BLaER1 (cell line): ENCODE measurements at regions not wholly inside any gene's neighbourhood (a gene's known extent, or its start where the extent isn't known, plus 50 kb on each side); places are given as distances from the start of the nearest gene placed in this dataset.

Experiments used
- H3K27ac ChIP-seq: shearing (Covaris generic); formaldehyde crosslinking; 2 replicates; pipeline ENCODE4 v1.8.1; 2022
- H3K27me3 ChIP-seq: shearing (Covaris generic); formaldehyde crosslinking; 2 replicates; pipeline ENCODE4 v1.8.1; 2022
- H3K36me3 ChIP-seq: shearing (Covaris generic); formaldehyde crosslinking; 2 replicates; pipeline ENCODE4 v1.8.1; 2022
- H3K4me1 ChIP-seq: shearing (Covaris generic); formaldehyde crosslinking; 2 replicates; pipeline ENCODE4 v1.8.1; 2022
- H3K4me2 ChIP-seq: shearing (Covaris generic); formaldehyde crosslinking; 2 replicates; pipeline ENCODE4 v1.8.1; 2022
- H3K4me3 ChIP-seq: shearing (Covaris generic); formaldehyde crosslinking; 2 replicates; pipeline ENCODE4 v1.8.1; 2022
- H3K9ac ChIP-seq: shearing (Covaris generic); formaldehyde crosslinking; 2 replicates; pipeline ENCODE4 v1.8.1; 2022
- H3K9me3 ChIP-seq: shearing (Covaris generic); formaldehyde crosslinking; 2 replicates; pipeline ENCODE4 v1.8.1; 2022
- H4K20me1 ChIP-seq: shearing (Covaris generic); formaldehyde crosslinking; 2 replicates; pipeline ENCODE4 v1.8.1; 2022
- Cebpa-rat ChIP-seq: shearing (Covaris generic); IDR thresholded peaks from 2 replicates; pipeline ENCODE4 v1.8.1; 2022

GRCh38 chr4:153075836-153076518 is 128.3 kb upstream of the TRIM2 start:
- no peaks in the 10 kb centered on the region for H4K20me1 ChIP-seq
- no peak overlapping the region for H3K4me2 ChIP-seq
- no peak overlapping the region for H3K9ac ChIP-seq
- peaks cover 22% of the 10 kb centered on the region for H3K4me1 ChIP-seq
- H3K4me3 ChIP-seq, result no peak overlapping the region
- no peaks in the 10 kb centered on the region for H3K27me3 ChIP-seq
- H3K27ac ChIP-seq, result no peak overlapping the region
- H3K36me3 ChIP-seq, result no peaks in the 10 kb centered on the region
- TF ChIP-seq Cebpa-rat, result no peak
- peaks cover 6% of the 10 kb centered on the region for H3K9me3 ChIP-seq

GRCh38 chr4:153076861-153077260 is 127.4 kb upstream of the TRIM2 start:
- Histone ChIP-seq H3K4me2 (no peak overlapping the region), H3K27ac (no peak overlapping the region), H3K36me3 (no peaks in the 10 kb centered on the region), H3K9ac (no peak overlapping the region), H3K4me3 (no peak overlapping the region), H4K20me1 (no peaks in the 10 kb centered on the region), H3K9me3 (no peaks in the 10 kb centered on the region), H3K27me3 (no peaks in the 10 kb centered on the region), H3K4me1 (peaks cover 31% of the 10 kb centered on the region)
- TF ChIP-seq Cebpa-rat, result no peak

- H3K27ac ChIP-seq, result peak overlapping the region; percentile 24; the same call in 1 of the 2 replicates
- no peaks in the 10 kb centered on the region for H3K9me3 ChIP-seq
- TF ChIP-seq Cebpa-rat, result peak; percentile 60; the same call in 1 of the 2 replicates
- no peak overlapping the region for H3K4me3 ChIP-seq
- H3K9ac ChIP-seq, result peak overlapping the region; percentile 3; the same call in 1 of the 2 replicates
- H3K4me2 ChIP-seq, result peak overlapping the region; percentile 57
- no peaks in the 10 kb centered on the region for H4K20me1 ChIP-seq
- no peaks in the 10 kb centered on the region for H3K27me3 ChIP-seq
- H3K4me1 ChIP-seq, result peaks cover 60% of the 10 kb centered on the region
- no peaks in the 10 kb centered on the region for H3K36me3 ChIP-seq
These were observed 124.3 kb upstream of the TRIM2 start for GRCh38 chr4:153079857-153080391.

- peak overlapping the region; percentile 57 for H3K4me2 ChIP-seq
- no peak overlapping the region for H3K4me3 ChIP-seq
- no peak overlapping the region for H3K27ac ChIP-seq
- H3K4me1 ChIP-seq, result peaks cover 62% of the 10 kb centered on the region
- no peaks in the 10 kb centered on the region for H3K9me3 ChIP-seq
- no peaks in the 10 kb centered on the region for H3K27me3 ChIP-seq
- H3K36me3 ChIP-seq, result no peaks in the 10 kb centered on the region
- no peaks in the 10 kb centered on the region for H4K20me1 ChIP-seq
- no peak overlapping the region for H3K9ac ChIP-seq
- TF ChIP-seq Cebpa-rat, result no peak
These were observed 123.2 kb upstream of the TRIM2 start for GRCh38 chr4:153081006-153081580.

GRCh38 chr4:153081693-153082092 is 122.5 kb upstream of the TRIM2 start:
- H3K9me3 ChIP-seq, result no peaks in the 10 kb centered on the region
- no peaks in the 10 kb centered on the region for H3K36me3 ChIP-seq
- no peaks in the 10 kb centered on the region for H3K27me3 ChIP-seq
- H3K4me2 ChIP-seq, result peak overlapping the region; percentile 57
- no peaks in the 10 kb centered on the region for H4K20me1 ChIP-seq
- no peak overlapping the region for H3K9ac ChIP-seq
- peaks cover 62% of the 10 kb centered on the region for H3K4me1 ChIP-seq
- TF ChIP-seq Cebpa-rat, result no peak
- no peak overlapping the region for H3K4me3 ChIP-seq
- H3K27ac ChIP-seq, result no peak overlapping the region

- no peaks in the 10 kb centered on the region for H4K20me1 ChIP-seq
- no peaks in the 10 kb centered on the region for H3K36me3 ChIP-seq
- no peak for TF ChIP-seq Cebpa-rat
- H3K4me1 ChIP-seq, result peaks cover 62% of the 10 kb centered on the region
- H3K4me3 ChIP-seq, result no peak overlapping the region
- H3K4me2 ChIP-seq, result peak overlapping the region; percentile 57
- no peaks in the 10 kb centered on the region for H3K27me3 ChIP-seq
- no peak overlapping the region for H3K27ac ChIP-seq
- no peaks in the 10 kb centered on the region for H3K9me3 ChIP-seq
- peak overlapping the region; percentile 13; the same call in 1 of the 2 replicates for H3K9ac ChIP-seq
These were observed 121.6 kb upstream of the TRIM2 start for GRCh38 chr4:153082322-153083301.

- no peaks in the 10 kb centered on the region for H3K36me3 ChIP-seq
- H4K20me1 ChIP-seq, result no peaks in the 10 kb centered on the region
- H3K4me3 ChIP-seq, result no peak overlapping the region
- H3K27me3 ChIP-seq, result no peaks in the 10 kb centered on the region
- peaks cover 62% of the 10 kb centered on the region for H3K4me1 ChIP-seq
- no peaks in the 10 kb centered on the region for H3K9me3 ChIP-seq
- peak overlapping the region; percentile 13; the same call in 1 of the 2 replicates for H3K9ac ChIP-seq
- no peak for TF ChIP-seq Cebpa-rat
- H3K4me2 ChIP-seq, result peak overlapping the region; percentile 57
- no peak overlapping the region for H3K27ac ChIP-seq
These were observed 120.7 kb upstream of the TRIM2 start for GRCh38 chr4:153083447-153083947.

- Histone ChIP-seq H3K27me3 (no peaks in the 10 kb centered on the region), H3K4me3 (no peak overlapping the region), H3K9ac (no peak overlapping the region), H3K36me3 (no peaks in the 10 kb centered on the region), H3K4me1 (peaks cover 56% of the 10 kb centered on the region), H3K4me2 (no peak overlapping the region), H4K20me1 (no peaks in the 10 kb centered on the region), H3K27ac (no peak overlapping the region), H3K9me3 (no peaks in the 10 kb centered on the region)
- TF ChIP-seq Cebpa-rat, result no peak
These were observed 119.8 kb upstream of the TRIM2 start for GRCh38 chr4:153084224-153084979.
